22Rv1 (cell line): ENCODE measurements at regions not wholly inside any gene's neighbourhood (a gene's known extent, or its start where the extent isn't known, plus 50 kb on each side); places are given as distances from the start of the nearest gene placed in this dataset.

Experiments used
- ZFX ChIP-seq: fragments of 450-650 bp; IDR thresholded peaks from 2 replicates; pipeline ENCODE4 v1.6.1; 2017; ENCODE audit warnings: antibody characterized with exemption, borderline replicate concordance
- TF ChIP-seq, protein P1 (sequence below): fragments of 450-650 bp; IDR thresholded peaks from 2 replicates; pipeline ENCODE4 v1.5.1; 2017; ENCODE audit warnings: mild to moderate bottlenecking

DNA sequence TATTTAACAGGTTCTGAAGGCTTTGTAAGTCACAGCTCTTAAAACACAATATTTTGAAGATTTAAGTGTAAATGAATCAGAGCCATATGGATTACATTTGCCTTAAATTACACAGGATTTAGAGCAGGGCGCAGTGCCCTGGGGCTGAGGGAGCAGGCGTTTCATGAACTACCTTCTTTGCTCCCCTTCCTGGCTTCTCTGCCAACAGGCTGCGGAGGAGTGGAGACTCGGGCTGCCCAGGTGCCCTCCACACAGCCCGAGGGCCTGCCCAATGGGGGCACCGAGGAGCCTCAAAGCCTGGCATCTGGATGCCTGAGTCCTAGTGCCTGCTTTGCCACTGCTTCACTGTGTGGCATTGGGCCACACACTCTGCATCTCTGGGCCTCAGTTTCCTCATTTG is 90.6 kb upstream of the HAND1 start:
- TF ChIP-seq, protein P1, sequence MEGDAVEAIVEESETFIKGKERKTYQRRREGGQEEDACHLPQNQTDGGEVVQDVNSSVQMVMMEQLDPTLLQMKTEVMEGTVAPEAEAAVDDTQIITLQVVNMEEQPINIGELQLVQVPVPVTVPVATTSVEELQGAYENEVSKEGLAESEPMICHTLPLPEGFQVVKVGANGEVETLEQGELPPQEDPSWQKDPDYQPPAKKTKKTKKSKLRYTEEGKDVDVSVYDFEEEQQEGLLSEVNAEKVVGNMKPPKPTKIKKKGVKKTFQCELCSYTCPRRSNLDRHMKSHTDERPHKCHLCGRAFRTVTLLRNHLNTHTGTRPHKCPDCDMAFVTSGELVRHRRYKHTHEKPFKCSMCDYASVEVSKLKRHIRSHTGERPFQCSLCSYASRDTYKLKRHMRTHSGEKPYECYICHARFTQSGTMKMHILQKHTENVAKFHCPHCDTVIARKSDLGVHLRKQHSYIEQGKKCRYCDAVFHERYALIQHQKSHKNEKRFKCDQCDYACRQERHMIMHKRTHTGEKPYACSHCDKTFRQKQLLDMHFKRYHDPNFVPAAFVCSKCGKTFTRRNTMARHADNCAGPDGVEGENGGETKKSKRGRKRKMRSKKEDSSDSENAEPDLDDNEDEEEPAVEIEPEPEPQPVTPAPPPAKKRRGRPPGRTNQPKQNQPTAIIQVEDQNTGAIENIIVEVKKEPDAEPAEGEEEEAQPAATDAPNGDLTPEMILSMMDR: no peak
- TF ChIP-seq ZFX: no peak
